Activated T-helper 2 cell treated with anti-CD3 and anti-CD28 coated beads, Interferon-gamma antibody, Interleukin-2, Interleukin-4, amounts not matched to agents 10 μg/mL and 5 μg/mL and 100 μg/mL, durations not matched to agents 14 hours and 24 hours and 36 hours (primary cell): ENCODE measurements at regions not wholly inside any gene's neighbourhood (a gene's known extent, or its start where the extent isn't known, plus 50 kb on each side); places are given as distances from the start of the nearest gene placed in this dataset.
"Not testable (repeated sequence)": the region's sequence is repeated elsewhere in the genome, so short reads cannot be mapped to it uniquely, and the experiment has no call there.

Experiments used
- DNase-seq: peaks from one replicate; pipeline ENCODE4 v3.0.0; 2021; ENCODE audit warnings: low spot score
- H3K27ac Mint-ChIP-seq: one replicate; pipeline ENCODE4 v1.8.0; 2021; ENCODE audit warnings: mixed read lengths
- H3K27me3 Mint-ChIP-seq: one replicate; pipeline ENCODE4 v1.8.0; 2021; ENCODE audit warnings: low read depth, mixed read lengths
- H3K36me3 Mint-ChIP-seq: one replicate; pipeline ENCODE4 v1.8.0; 2021; ENCODE audit warnings: low read depth, mixed read lengths
- H3K4me1 Mint-ChIP-seq: one replicate; pipeline ENCODE4 v1.8.0; 2021; ENCODE audit warnings: low read depth, mixed read lengths
- H3K4me3 Mint-ChIP-seq: one replicate; pipeline ENCODE4 v1.8.0; 2021; ENCODE audit warnings: low read depth, mild to moderate bottlenecking, moderate library complexity, mixed read lengths
- H3K9me3 Mint-ChIP-seq: one replicate; pipeline ENCODE4 v1.8.0; 2021; ENCODE audit warnings: mixed read lengths
- intact Hi-C: fragments of 100-400 bp; cut with micrococcal nuclease; formaldehyde crosslinking; loops from one replicate; pipeline ENCODE4 v1.15.1; 2023

GRCh38 chr4:54418468-54418867, 189.4 kb downstream of the PDGFRA start:
- Mint-ChIP-seq H3K27me3 (peaks cover under 1% of the 10 kb centered on the region), H3K4me1 (no peaks in the 10 kb centered on the region), H3K9me3 (no peaks in the 10 kb centered on the region), H3K36me3 (no peaks in the 10 kb centered on the region), H3K4me3 (no peak overlapping the region), H3K27ac (no peak overlapping the region)
- intact Hi-C loops, result no loop called here
- DNase-seq, result no peak

- Mint-ChIP-seq H3K27ac (no peak overlapping the region), H3K27me3 (peaks cover 1% of the 10 kb centered on the region), H3K4me1 (no peaks in the 10 kb centered on the region), H3K4me3 (no peak overlapping the region), H3K36me3 (no peaks in the 10 kb centered on the region), H3K9me3 (no peaks in the 10 kb centered on the region)
- no peak for DNase-seq
- intact Hi-C loops, result no loop called here
Measured at GRCh38 chr4:54423066-54423465, 194.0 kb downstream of the PDGFRA start.

- H3K27ac Mint-ChIP-seq, result no peak overlapping the region
- H3K4me1 Mint-ChIP-seq, result no peaks in the 10 kb centered on the region
- H3K36me3 Mint-ChIP-seq, result no peaks in the 10 kb centered on the region
- H3K27me3 Mint-ChIP-seq, result peaks cover 7% of the 10 kb centered on the region
- no peak overlapping the region for H3K4me3 Mint-ChIP-seq
- no peaks in the 10 kb centered on the region for H3K9me3 Mint-ChIP-seq
- intact Hi-C loops, result no loop called here
- DNase-seq, result no peak
Measured at GRCh38 chr4:54427826-54428225, 198.7 kb downstream of the PDGFRA start.

GRCh38 chr4:54428940-54429339, 199.8 kb downstream of the PDGFRA start:
- Mint-ChIP-seq H3K27ac (no peak overlapping the region), H3K9me3 (no peaks in the 10 kb centered on the region), H3K27me3 (peaks cover 7% of the 10 kb centered on the region), H3K36me3 (no peaks in the 10 kb centered on the region), H3K4me3 (no peak overlapping the region), H3K4me1 (no peaks in the 10 kb centered on the region)
- intact Hi-C loops, result no loop called here
- DNase-seq, result no peak

GRCh38 chr4:54433686-54434085, 204.6 kb downstream of the PDGFRA start:
- no peaks in the 10 kb centered on the region for H3K4me1 Mint-ChIP-seq
- no peak for DNase-seq
- intact Hi-C loops, result no loop called here
- peaks cover 9% of the 10 kb centered on the region for H3K27me3 Mint-ChIP-seq
- no peak overlapping the region for H3K4me3 Mint-ChIP-seq
- H3K36me3 Mint-ChIP-seq, result no peaks in the 10 kb centered on the region
- no peaks in the 10 kb centered on the region for H3K9me3 Mint-ChIP-seq
- no peak overlapping the region for H3K27ac Mint-ChIP-seq

GRCh38 chr4:54439831-54440243, 210.7 kb downstream of the PDGFRA start:
- peaks cover 11% of the 10 kb centered on the region for H3K27me3 Mint-ChIP-seq
- no peaks in the 10 kb centered on the region for H3K9me3 Mint-ChIP-seq
- no peaks in the 10 kb centered on the region for H3K36me3 Mint-ChIP-seq
- H3K27ac Mint-ChIP-seq, result no peak overlapping the region
- H3K4me3 Mint-ChIP-seq, result no peak overlapping the region
- H3K4me1 Mint-ChIP-seq, result no peaks in the 10 kb centered on the region
- intact Hi-C loops, result loop anchor here (5.0 kb wide), 1 partner anchor 123 kb away; no protein-coding TSS in a partner anchor
- DNase-seq, result no peak

- no peaks in the 10 kb centered on the region for H3K4me1 Mint-ChIP-seq
- intact Hi-C loops, result loop anchor here (5.0 kb wide), 1 partner anchor 123 kb away; no protein-coding TSS in a partner anchor
- H3K27ac Mint-ChIP-seq, result no peak overlapping the region
- peaks cover 13% of the 10 kb centered on the region for H3K27me3 Mint-ChIP-seq
- no peak for DNase-seq
- no peak overlapping the region for H3K4me3 Mint-ChIP-seq
- no peaks in the 10 kb centered on the region for H3K36me3 Mint-ChIP-seq
- no peaks in the 10 kb centered on the region for H3K9me3 Mint-ChIP-seq
Measured at GRCh38 chr4:54440394-54441136, 211.5 kb downstream of the PDGFRA start.

GRCh38 chr4:54445866-54446265, 211.9 kb upstream of the KIT start:
- intact Hi-C loops, result no loop called here
- Mint-ChIP-seq H3K4me1 (no peaks in the 10 kb centered on the region), H3K36me3 (no peaks in the 10 kb centered on the region), H3K4me3 (no peak overlapping the region), H3K9me3 (peaks cover 15% of the 10 kb centered on the region), H3K27me3 (peaks cover 7% of the 10 kb centered on the region), H3K27ac (no peak overlapping the region)
- DNase-seq, result no peak

- peaks cover 16% of the 10 kb centered on the region for H3K9me3 Mint-ChIP-seq
Measured at GRCh38 chr4:54446581-54446980, 211.2 kb upstream of the KIT start.

GRCh38 chr4:54447304-54447703, 210.5 kb upstream of the KIT start:
- Mint-ChIP-seq H3K27ac (no peak overlapping the region), H3K36me3 (no peaks in the 10 kb centered on the region), H3K4me1 (no peaks in the 10 kb centered on the region), H3K4me3 (no peak overlapping the region), H3K27me3 (peaks cover 7% of the 10 kb centered on the region), H3K9me3 (peaks cover 16% of the 10 kb centered on the region)
- no peak for DNase-seq
- intact Hi-C loops, result no loop called here

More at GRCh38 chr4:54446581-54446980, 211.2 kb upstream of the KIT start:
- Mint-ChIP-seq H3K27me3 (peaks cover 7% of the 10 kb centered on the region), H3K4me1 (no peaks in the 10 kb centered on the region), H3K27ac (no peak overlapping the region), H3K4me3 (no peak overlapping the region), H3K36me3 (no peaks in the 10 kb centered on the region)
- DNase-seq, result no peak
- intact Hi-C loops, result no loop called here

- no peak overlapping the region for H3K4me3 Mint-ChIP-seq
- peaks cover 16% of the 10 kb centered on the region for H3K9me3 Mint-ChIP-seq
- DNase-seq, result no peak
- H3K27me3 Mint-ChIP-seq, result peaks cover 1% of the 10 kb centered on the region
- no peaks in the 10 kb centered on the region for H3K4me1 Mint-ChIP-seq
- H3K27ac Mint-ChIP-seq, result no peak overlapping the region
- intact Hi-C loops, result no loop called here
- H3K36me3 Mint-ChIP-seq, result no peaks in the 10 kb centered on the region
Measured at GRCh38 chr4:54449999-54450398, 207.8 kb upstream of the KIT start.

GRCh38 chr4:54466960-54467359, 190.8 kb upstream of the KIT start:
- H3K27ac Mint-ChIP-seq, H3K27me3 Mint-ChIP-seq, DNase-seq, intact Hi-C loops, H3K4me1 Mint-ChIP-seq, H3K4me3 Mint-ChIP-seq, H3K36me3 Mint-ChIP-seq: not testable (repeated sequence)
- peaks cover 10% of the 10 kb centered on the region for H3K9me3 Mint-ChIP-seq

- Mint-ChIP-seq H3K36me3 (no peaks in the 10 kb centered on the region), H3K9me3 (peaks cover 3% of the 10 kb centered on the region), H3K27ac (no peak overlapping the region), H3K4me1 (no peaks in the 10 kb centered on the region), H3K4me3 (no peak overlapping the region), H3K27me3 (no peaks in the 10 kb centered on the region)
- intact Hi-C loops, result no loop called here
- no peak for DNase-seq
Measured at GRCh38 chr4:54473077-54473545, 184.6 kb upstream of the KIT start.
